EL (cell line): ENCODE measurements at regions not wholly inside any gene's neighbourhood (a gene's known extent, or its start where the extent isn't known, plus 50 kb on each side); places are given as distances from the start of the nearest gene placed in this dataset.
"Not testable (repeated sequence)": the region's sequence is repeated elsewhere in the genome, so short reads cannot be mapped to it uniquely, and the experiment has no call there.

Source experiments
- DNase-seq: peaks from one replicate; pipeline ENCODE4 v3.0.0-alpha.2; 2016

DNA sequence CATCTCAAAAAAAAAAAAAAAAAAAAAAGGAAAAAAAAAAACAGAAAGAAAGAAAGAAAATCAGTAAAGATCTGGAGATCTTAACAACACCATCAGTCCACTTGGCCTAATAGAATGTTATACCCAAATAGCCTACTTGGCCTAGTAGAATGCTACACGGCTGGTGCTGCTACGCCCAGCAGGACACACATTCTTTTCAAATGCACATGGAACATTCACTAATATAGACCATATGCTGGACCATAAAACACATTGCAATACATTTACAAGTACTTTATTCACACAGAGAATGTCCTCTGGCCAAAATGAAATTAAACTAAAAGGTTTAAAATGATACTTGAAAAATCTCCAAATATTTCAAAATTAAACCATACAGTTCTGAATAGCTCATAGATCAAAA, 80.0 kb upstream of the TNFAIP3 start:
- DNase-seq: no peak

GRCh38 chr6:137788248-137788647, 78.8 kb upstream of the TNFAIP3 start:
- no peak for DNase-seq

GRCh38 chr6:137791281-137792159, 75.5 kb upstream of the TNFAIP3 start:
- no peak for DNase-seq

DNA sequence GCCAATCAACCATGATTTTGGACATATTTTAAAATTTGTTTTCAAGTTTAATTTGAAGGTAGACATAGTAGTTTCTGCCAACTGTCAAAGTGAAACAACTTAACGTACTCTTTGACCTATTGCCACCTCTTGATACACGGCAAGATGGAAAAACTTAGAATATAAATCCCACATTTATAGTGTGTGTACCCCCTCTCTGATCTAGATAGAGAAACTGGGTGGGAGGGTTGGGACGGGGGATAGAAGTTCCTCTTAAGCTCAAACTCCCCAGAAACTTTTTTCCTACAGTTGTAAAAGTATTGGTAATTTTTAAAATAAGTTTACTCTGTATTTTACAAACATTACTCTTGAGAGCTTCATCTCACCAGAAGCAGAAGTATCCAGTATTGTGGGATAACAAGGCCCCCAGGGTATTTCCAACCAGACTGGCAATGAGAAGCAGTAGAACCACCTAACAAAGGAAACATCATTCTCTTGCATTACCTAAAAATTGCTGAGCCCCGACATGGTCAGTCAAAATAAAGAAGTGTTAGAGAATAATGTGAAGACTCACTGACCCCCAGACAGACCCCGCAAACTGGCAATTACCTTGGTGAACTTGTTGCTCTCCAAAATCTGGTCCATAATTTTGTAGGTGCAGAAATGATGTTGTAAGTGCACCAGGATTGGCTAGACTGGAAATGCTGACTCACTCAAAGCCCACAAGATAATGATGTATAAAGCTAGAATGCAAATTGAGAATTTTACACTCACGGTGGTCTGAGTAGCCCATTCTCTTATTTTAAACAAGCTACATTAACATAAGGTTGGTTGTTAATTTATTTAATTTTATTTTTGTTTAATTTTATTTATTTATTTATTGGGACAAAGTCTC, 74.7 kb upstream of the TNFAIP3 start:
- DNase-seq: no peak

- no peak for DNase-seq
Measured at GRCh38 chr6:137793805-137794515, 73.1 kb upstream of the TNFAIP3 start.

GRCh38 chr6:137794516-137795201, 72.4 kb upstream of the TNFAIP3 start:
- DNase-seq: no peak

- DNase-seq: no peak
Measured at GRCh38 chr6:137795501-137795900, 71.6 kb upstream of the TNFAIP3 start.

- DNase-seq: no peak
Measured at GRCh38 chr6:137798261-137798660, 68.8 kb upstream of the TNFAIP3 start.

DNA sequence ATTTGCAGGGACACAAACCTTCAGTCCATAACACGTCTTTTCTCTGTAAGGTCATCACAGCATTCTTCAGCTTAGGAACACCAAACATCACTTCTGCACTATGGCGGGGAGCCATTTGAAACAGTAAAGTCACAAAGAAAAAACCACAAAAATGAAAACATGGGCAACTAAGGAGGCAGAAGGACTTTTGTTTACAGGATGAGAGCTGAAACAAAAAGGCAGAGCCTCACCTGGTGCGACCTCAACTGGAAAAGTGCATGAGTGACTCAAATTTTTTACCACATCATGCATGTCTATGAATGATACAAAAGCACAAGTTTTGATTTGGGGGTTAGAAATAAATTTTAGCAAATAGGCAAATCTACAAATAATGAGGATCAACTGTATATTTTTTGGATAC, 68.2 kb upstream of the TNFAIP3 start:
- DNase-seq: no peak

DNA sequence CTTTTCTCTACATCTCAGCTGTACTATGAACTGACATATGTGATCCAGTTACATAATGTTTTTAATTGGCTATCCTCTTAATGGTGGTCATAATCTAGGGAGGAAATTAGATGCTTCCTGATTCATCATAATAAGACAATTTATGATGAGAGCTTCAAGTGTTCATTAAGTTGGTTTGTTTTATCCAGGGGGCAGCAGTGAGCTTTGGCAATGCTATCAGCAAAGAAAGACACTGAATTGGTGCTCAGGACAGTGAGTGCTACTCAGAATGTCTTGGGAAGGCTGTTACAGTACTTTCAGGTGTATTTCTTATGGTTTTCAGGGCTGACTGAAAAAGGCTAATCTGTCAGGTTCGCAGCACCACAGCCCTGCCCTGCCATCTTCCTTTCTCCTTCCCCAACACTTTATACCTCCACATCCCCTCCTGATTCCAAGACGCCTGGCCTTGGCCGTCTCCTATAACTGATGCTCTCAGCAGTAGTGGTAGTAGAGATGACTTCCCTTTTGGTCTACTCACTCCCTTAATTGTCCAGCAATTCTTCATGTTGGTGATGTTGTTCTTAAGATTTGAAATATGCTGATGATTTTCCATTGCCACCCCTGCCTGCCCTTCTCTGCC, 67.0 kb upstream of the TNFAIP3 start:
- peak; percentile 64 for DNase-seq

DNA sequence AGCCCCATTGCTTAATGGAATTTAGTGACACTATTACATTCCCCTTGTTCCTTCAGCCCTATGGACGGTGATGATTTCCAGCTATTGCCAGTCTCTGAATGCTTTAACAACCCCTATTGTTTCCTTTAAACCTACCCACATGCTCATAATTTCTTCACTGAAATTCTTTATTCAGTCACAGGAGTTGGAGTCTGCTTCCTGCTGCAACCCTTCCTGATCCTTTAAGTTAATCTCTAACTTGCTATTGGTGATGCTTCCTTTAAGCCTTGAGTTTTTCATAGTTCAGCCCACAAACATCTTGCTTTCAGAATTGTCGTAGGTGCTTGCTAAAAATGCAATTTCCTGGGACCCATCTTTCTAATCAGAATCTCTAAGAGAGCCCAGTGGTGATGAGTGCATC, 66.3 kb upstream of the TNFAIP3 start:
- DNase-seq: no peak

- no peak for DNase-seq
Measured at GRCh38 chr6:137801352-137802114, 65.5 kb upstream of the TNFAIP3 start.

DNA sequence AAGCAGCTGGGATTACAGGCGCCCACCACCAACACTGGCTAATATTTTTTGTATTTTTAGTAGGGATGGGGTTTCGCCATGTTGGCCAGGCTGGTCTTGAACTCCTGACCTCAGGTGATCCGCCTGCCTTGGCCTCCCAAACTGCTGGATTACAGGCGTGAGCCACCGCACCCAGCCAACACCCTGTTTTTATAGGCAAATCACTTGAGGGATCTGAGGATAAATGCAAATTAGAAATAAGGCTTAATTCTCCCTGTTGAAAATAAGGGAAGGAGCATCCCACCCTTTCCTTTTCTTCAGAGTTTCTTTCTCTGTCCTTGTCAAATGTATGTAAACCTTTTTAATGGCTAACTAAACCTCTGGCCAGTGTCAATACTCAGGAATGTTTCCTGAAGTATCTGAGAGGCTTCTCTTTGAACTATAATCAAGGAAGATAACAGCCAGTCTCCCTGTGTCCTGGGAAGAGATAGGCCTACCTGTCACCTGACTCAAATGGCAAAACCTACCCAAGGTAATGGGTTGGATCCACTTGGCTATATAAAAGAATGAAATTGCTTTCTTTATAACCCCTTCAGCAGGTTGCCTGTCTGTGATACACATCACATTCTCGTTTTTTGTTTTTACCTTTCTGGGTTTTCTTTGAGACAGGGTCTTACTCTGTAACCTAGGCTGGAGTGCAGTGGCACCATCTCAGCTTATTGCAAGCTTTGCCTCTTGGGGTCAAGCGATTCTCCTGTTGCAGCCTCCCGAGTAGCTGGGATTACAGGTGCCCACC, 64.5 kb upstream of the TNFAIP3 start:
- no peak for DNase-seq

DNA sequence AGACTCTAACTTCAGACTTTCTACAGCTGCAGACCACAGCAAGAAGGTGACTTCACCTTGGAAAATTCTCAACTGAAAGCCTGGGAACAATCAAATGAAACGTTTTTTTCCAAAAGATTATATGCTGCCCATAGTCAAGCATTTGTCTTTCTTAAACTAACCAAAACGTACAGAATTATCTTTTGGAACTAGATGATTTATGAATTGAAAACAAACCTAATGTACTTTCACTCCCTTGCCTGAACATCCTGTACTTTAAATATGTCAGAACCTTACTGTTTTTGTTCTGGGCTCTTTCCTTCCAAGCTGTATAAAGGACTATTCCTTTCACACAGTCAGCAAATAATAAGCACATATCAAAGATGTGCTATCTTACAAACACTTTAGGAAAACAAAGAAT, 62.4 kb upstream of the TNFAIP3 start:
- DNase-seq: no peak

DNA sequence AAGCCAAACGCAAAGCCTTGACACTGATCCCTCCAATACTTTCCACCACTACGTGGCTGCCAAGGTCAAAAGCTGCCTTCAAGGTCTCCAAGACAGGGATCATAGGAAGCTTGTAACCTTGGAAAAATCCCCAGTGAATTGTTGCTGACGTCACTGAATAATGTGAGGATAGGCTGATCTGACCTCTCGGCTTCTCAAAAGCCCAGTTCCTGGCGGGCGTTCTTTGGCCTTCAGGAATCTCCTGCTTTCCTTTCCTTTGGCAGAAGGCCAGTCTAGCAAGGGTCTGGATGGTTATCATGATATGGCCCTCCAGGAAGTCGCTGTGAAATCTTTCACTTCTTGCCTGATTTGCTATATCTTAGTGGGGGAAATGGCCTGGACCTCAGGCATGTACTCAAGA, 61.4 kb upstream of the TNFAIP3 start:
- DNase-seq: no peak

GRCh38 chr6:137806914-137807682, 60.0 kb upstream of the TNFAIP3 start:
- DNase-seq: no peak

DNA sequence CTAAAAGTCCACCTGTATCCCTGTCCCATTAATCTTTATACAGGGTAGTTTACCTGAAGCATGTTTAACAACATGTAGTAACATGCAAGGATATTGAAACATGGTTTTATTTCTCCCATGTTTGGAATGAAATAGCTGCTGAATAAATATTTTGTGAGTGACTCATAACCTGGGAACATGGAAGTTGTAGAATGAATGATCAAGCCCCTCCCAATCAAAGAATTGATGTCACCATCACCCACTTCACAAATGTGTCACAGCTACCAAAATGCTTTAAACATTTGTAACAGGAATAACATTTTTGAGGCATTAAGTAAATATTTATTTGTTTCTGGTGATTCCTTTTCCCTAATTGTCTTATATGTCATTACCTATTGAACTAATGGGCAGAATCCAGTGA, 58.9 kb upstream of the TNFAIP3 start:
- peak; percentile 89 for DNase-seq

GRCh38 chr6:137808836-137809315, 58.2 kb upstream of the TNFAIP3 start:
- DNase-seq: no peak

- not testable (repeated sequence) for DNase-seq
Measured at GRCh38 chr6:137809895-137810553, 57.0 kb upstream of the TNFAIP3 start.
